Adrenal gland (tissue), 5 donors: ENCODE measurements at regions not wholly inside any gene's neighbourhood (a gene's known extent, or its start where the extent isn't known, plus 50 kb on each side); places are given as distances from the start of the nearest gene placed in this dataset.

ENCODE experiments used
- POLR2A ChIP-seq, 2 donors: fragments of 450-650 bp; IDR thresholded peaks; one replicate each; pipeline ENCODE4 v1.6.1; 2017; ENCODE audit warnings: antibody characterized with exemption in 2 of 2, mild to moderate bottlenecking in 2 of 2, moderate library complexity in 1 of 2
- TF ChIP-seq, protein P1 (sequence below), 6 experiments: fragments of 450-650 bp in 4 of 6; fragments of 200-600 bp in 2 of 6; sonication (generic) in 1 of 6; IDR thresholded peaks; 1 replicate in 5 of 6; 2 replicates in 1 of 6; pipeline versions ENCODE4 v1.5.1 to v1.8.0; 2016 to 2021; ENCODE audit warnings: antibody characterized with exemption in 6 of 6, mild to moderate bottlenecking in 2 of 6, moderate library complexity in 1 of 6
- donor health status: DM: no; HTN: no; CAD: no.

DNA sequence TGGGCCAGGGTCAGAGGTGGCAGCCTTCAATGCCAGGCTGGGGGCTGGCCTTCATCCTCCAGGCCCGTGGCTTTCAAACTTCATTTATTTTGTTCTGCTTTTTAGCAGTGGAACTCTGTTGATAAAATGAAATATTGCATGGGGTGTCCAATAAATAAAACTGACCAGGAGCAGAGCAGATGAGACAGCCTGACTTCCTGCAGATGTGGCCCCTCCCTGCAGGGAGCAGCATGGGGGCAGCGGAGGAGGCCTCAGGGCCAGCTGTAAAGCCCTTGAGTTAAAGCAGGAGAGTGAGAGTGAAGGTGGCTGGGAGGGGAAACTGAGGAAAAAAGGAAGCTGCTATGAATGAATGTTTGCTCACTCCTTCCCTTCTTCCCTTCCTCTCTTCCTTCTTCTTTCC lies 120.3 kb downstream of the RPAP3 start:
- TF ChIP-seq, protein P1, sequence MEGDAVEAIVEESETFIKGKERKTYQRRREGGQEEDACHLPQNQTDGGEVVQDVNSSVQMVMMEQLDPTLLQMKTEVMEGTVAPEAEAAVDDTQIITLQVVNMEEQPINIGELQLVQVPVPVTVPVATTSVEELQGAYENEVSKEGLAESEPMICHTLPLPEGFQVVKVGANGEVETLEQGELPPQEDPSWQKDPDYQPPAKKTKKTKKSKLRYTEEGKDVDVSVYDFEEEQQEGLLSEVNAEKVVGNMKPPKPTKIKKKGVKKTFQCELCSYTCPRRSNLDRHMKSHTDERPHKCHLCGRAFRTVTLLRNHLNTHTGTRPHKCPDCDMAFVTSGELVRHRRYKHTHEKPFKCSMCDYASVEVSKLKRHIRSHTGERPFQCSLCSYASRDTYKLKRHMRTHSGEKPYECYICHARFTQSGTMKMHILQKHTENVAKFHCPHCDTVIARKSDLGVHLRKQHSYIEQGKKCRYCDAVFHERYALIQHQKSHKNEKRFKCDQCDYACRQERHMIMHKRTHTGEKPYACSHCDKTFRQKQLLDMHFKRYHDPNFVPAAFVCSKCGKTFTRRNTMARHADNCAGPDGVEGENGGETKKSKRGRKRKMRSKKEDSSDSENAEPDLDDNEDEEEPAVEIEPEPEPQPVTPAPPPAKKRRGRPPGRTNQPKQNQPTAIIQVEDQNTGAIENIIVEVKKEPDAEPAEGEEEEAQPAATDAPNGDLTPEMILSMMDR (IDR thresholded peaks at IDR 0.05), result no peak
- TF ChIP-seq POLR2A (IDR thresholded peaks at IDR 0.05), result no peak
